ENCODE measurements at regions not wholly inside any gene's neighbourhood (a gene's known extent, or its start where the extent isn't known, plus 50 kb on each side); places are given as distances from the start of the nearest gene placed in this dataset.
"Not testable (repeated sequence)": the region's sequence is repeated elsewhere in the genome, so short reads cannot be mapped to it uniquely, and the experiment has no call there.

DNA sequence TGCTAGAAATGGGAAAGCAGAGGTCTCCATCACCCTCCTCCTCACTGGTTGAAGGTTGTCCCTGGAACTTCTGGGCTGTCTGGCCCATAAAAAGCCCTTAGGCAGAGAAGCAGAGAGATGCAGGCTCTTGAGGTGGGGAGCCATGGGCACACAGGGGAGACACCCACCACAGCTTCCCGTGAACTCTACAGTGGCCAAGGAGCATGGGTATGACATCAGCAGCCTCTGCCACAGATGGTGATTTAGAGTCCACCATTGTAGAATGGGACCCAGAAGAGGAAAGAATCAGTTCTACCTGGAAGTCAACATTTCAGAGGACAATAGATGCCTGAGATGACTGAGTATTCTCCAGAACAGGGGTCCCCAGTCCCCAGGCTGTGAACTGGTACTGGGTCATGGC lies 105.6 kb upstream of the LRRN1 start:
- intact Hi-C loops (cut with DNase I): no loop called here
- no peak for DNase-seq

DNA sequence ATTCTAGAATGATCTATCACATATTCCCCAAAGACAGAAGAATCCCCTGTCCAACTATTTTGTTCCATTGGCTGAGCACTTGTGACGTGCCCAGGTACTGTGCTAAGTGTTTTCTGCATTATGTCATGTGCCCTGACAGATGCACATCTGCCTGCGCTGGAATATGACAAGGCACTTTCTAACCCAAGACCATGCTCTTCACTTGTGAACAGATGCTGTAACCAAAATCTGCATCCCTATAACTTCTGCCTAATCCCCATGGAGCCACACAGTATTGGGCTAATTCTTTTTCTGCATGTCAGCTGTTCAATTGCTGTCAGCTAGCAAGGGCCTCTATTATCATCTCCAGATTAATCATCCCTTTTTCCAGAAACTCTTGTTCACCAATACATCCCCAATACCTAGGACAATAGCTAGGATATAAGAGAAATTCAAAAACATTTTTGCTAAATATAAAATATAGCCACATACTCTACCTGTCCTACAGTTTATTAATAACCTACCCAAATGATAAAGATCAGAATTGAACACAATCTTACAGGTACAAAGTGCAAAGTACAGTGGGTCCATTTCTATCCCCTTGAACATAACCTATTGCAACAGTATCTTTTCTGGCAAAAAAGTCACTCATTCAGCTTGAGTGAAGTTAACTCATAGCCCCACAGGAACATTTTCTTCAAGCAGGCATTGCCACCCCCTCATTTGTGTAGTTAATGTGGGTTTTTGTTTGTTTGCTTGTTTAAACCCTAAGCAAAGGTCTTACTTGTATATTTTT lies 109.4 kb upstream of the LRRN1 start:
- intact Hi-C loops (cut with DNase I): no loop called here
- DNase-seq: no peak

DNA sequence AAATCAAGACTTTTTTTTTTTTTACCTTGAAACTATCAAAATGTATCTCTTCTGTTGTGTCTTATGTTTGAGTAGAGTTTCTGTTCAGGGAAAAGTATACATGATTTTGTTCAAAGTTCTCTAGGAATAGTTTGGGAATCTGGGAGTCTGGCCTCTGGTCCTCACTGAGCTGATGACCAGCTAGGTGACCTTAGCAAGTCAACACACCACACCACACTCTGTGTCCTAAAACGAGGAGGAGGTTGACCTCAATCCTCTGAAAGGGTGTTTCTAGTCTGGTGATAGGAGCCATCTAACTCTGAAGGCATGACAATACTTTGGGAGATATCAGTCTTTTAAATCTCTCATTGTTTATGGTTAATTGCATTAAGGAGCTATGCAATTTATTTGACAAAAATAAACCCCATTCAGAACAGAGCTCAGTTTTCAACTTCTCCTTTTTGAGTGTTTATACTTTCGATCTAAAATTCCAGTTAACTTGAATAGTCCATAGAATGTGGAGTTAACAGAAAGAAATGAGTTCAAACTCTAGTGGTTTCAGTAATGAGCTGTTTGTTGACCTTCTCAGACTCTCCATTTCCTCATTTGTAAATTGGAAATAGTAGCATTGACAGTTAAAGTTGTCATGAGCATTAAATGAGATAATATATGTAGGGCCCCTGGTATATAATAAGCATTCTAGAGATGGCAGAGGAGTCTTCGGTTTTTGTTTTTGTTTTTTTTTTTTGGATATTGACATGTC lies 112.2 kb upstream of the LRRN1 start:
- intact Hi-C loops (cut with DNase I): no loop called here
- DNase-seq: no peak

DNA sequence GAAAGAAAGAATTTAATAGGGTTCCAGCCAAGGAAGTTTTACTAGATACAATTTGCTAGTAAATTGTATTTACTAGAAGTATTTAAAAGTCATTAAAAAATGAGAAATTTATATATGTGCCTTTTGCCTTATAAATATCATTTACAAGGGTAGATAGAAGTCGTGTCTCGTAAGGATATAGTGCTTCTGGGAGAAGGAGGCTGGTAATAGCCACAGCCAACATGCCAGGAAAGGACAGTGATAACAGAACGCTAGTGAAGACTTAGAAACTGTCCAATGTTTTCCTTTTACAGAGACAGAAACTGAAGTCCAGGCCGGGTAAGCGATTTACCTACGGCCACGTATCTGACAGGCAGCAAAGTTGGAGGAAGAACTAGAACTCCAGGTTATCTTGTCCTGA lies 113.5 kb upstream of the LRRN1 start:
- intact Hi-C loops (cut with DNase I): no loop called here
- DNase-seq: no peak

DNA sequence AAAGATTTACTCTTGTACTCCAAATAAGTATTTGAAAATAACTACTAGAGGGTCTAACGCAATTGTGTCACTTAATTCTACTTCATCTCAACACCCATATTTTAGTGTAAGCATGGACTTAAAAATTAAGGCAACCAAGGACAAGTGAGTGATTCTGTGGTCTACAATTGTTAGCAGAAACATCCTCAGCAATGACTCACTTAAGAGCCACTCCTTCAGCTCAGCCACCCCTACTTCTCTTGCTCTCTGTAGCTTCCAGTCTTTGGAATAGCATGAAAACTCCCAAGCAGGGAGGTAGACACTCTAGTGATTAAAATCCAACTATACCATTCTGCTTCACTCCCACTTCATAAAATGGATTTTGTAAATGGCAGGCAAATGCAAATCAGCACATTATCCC lies 116.0 kb upstream of the LRRN1 start:
- intact Hi-C loops (cut with DNase I): no loop called here
- DNase-seq: peak in 2 of 42 donors; percentile 22 to 44

DNA sequence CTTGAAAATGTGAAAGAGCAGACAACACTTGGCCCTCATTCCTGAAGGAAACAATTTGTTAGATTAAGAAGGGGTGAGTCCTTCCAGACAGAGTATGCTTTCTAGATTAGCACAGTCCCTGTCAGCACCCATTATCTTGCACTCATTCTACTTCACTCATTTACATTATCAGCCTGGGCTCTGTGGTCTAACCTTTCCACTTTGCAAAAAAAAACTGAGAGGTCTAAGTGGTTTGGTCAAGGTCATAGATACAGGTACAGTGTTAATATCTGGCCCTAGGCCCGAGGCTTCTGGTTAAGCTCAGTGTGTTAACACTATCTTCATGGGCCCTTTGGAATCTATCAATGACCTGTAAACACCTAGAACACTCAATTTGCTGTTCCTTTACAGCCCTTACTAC lies 123.4 kb upstream of the LRRN1 start:
- intact Hi-C loops (cut with DNase I): no loop called here
- no peak for DNase-seq

DNA sequence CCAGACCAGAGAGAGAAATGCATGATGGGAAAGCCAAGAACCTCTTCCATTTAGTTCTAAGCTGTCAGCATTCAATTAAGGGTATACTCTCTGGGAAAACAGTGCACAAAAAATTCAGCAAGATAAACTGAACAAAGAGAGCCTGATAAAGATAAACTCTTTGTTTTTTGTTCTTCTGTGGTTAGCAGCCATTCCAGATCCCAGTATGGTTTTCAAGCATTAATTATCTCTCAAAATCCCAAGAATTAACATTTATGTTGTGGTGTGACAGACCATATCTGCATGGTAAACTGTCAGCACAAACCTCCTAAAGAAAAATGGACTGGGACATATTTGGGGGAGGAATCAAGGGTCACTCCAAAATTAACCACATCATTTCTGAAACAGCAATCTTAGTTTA lies 124.0 kb upstream of the LRRN1 start:
- intact Hi-C loops (cut with DNase I): no loop called here
- DNase-seq: no peak

DNA sequence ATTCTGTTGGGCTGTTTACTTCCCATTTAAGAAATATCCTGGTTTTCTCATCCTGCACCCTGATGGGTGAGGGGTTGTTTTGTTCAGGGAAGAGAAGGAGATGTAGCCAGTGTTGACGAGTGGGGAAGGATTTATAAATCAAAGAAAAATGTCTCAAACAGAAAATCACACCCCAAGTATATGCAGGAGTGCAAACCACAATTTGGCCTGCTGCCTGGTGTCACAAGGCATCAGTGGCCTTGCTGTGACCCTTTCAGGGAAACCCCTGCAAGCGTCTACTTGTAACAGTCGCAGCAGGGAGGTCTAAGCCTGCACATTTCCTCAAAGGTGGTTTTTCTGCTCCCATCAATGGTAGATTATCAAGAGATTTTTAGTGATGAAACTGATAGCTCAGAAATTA lies 132.6 kb upstream of the LRRN1 start:
- DNase-seq: no peak
- intact Hi-C loops (cut with DNase I): no loop called here

DNA sequence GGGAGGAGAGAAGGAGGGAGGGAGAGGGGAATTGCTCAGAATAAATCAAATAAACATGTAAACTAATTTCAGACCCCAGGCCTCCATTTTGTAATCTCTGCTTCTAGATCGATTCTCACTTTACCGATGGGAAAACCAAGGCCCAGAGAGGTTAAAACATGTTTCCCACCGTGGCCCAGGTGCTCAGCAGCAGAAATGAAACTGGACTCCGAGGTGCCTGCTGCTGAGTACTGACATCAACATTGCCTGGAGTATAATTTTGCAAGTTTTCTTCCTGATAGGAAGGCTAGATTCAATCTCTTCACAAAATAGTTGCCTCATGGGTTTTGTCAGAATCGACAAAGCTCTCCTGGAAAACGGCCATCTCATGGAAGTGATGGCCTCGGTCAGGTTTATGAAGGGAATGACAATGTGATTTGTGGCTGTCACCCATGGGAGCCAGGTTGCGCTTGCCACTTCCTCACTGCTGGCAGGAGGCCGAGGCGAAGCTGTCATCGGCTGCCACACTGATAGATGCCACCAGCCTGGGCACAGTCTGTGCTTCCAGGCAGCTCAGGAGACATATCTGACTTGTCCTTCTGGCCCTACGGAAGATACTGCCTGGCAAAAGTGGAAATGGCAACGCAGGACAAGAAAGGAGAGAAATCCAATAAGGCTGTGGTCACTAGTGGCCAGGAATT lies 133.1 kb upstream of the LRRN1 start:
- intact Hi-C loops (cut with DNase I): no loop called here
- DNase-seq: no peak

DNA sequence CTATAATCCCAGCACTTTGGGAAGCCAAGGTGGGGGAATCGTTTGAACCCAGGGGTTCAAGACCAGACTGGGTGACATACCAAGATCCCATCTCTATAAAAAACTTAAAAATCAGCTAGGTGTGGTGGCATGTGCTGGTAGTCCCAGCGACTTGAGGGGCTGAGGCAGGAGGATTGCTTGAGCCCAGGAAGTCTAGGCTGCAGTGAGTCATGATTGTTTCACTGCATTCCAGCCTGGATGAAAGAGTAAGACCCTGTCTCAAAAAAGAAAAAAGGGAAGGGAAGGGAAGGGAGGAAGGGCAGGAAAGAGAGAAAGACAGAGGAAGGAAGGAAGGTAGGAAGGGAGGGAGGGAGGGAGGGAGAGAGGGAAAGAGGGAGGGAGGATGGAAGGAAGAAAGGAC lies 133.7 kb upstream of the LRRN1 start:
- DNase-seq: no peak
- intact Hi-C loops (cut with DNase I): no loop called here

DNA sequence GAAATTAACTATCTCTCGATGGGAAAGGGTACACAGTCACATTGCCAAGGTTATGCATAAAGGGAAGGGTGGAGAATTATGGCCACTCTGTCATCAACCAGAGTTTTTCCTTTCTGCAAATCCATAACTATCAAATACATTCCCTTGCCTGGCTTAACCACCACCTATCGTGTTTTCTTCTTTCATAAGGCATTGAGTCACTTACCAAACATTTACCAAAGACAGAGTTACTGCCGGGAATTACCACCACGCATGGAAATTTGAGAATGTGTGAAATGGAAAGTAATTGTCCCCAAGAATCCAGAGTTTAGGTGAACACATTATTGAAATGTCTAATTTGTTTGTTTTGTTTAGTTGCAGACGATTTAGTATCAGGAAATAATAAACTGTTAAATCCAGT lies 134.3 kb upstream of the LRRN1 start:
- no peak for DNase-seq
- intact Hi-C loops (cut with DNase I): no loop called here

DNA sequence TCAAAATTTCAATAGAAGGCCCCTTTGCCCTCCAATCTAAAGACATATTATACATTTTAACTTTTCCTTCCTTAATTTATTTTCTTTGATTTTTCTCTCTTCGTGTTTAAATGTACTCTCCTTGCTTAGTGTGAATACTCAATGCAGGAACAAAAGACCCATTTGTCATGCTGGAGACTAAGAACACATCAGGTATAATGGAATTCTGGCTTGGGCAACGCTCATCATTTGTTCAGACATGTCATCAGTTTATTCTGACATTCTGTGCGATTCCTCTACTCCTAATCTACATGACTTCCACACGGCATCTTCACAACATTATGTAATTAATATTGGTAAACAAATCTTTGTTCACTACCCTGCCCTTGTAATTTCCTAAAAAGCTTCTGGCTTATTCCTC lies 136.6 kb upstream of the LRRN1 start:
- no peak for DNase-seq
- intact Hi-C loops (cut with DNase I): no loop called here

DNA sequence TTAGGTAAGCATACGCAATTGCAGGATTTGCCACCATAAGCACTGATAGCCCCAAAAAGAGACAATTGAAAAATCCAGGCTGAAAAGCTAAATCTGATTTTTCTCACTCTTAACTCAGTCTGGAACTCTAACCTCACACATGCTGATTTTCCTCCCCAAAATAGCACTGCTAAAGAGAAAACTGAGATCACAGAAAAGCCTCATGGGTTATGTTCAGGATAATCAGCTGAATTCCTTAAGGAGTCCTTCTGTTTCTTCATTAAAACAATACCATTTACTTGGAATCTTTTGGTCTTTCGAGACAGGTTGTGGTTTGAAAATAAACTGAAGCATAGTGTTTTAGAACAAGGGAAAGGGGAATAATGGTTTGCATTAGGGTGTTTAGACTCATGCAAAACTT lies 144.3 kb upstream of the LRRN1 start:
- intact Hi-C loops (cut with DNase I): no loop called here
- DNase-seq: no peak

DNA sequence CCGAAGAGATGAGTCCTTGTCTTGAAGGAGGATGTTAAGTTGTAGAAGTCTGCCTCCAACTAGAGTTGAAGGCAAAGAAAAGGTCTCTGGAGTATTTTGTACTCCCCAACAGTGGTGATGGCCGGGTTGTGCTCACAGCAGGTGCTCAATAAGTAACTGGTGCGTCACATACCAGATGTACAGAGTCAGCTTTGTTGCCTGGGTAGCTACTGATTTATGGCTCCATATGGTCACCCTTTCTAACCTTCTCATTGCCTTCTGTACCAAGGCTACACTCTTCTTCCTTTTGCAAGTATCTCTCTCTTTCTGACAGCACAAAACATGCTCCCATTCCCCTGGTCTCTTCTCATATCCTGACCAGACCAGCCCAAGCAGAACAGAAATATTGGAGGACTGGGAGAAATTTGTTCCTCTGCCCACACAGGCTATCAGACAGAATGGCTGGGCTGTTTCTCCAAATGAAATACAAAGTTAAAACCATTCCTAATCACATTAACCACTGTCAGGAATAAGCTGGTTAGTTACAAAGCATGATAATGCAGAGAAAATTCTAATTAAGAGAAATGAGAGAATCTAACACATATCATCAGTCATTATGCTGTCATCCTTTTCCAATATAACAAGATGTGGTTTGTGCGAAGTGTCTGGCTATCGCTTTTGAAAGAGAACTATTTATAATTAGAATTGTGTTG lies 150.1 kb upstream of the LRRN1 start:
- intact Hi-C loops (cut with DNase I): no loop called here

DNA sequence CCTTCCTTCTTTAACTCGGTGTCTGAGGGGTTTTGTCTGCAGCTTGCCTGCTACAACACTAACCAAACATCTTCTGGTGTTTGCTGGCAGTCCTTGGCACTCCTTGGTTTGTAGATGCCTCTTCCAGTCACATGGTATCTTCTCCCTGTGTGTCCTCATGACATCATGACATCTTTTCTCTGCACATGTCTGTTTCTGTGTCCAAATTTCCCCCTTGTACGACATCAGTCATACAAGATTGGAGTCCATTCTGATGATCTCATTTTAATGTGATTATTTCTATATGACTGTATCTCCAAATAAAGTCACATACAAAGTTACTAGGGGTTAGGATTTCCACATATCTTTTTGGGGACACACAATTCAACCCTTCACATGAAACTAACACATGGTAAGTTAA lies 152.3 kb upstream of the LRRN1 start:
- no peak for DNase-seq
- intact Hi-C loops (cut with DNase I): no loop called here

More for the DNA sequence above, 150.1 kb upstream of the LRRN1 start:
- DNase-seq: no peak

DNA sequence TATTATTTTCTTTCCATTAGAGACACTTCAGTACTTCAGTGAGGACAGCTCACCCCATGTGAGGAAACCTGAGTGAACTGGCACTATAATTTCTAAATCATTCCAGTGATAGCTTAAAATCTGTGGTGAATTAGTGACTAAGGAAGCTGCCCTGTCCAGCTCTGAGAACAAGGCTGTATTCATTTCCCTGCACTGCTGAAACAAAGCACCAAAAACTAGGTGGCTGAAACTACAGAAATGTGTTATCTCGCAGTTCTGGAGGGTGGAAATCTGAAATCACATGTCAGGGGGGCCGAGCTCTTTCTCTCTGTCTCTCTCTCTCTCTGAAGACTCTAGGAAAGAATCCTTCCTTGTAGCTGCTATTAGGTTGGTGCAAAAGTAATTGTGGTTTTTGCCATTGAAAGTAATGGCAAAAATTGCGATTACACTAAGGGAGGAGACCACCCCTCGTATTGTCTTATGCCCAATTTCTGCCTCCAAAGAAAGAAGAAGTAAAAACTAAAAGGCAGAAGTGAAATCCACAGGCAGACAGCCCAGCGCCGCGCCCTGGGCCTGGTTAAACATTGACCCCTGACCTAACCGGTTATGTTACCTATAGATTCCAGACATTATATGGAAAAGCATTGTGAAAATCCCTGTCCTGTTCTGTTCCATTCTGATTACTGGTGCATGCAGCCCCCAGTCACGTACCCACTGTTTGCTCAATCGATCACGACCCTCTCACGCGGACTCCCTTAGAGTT lies 153.0 kb upstream of the LRRN1 start:
- DNase-seq; intact Hi-C loops (cut with DNase I): not testable (repeated sequence)

DNA sequence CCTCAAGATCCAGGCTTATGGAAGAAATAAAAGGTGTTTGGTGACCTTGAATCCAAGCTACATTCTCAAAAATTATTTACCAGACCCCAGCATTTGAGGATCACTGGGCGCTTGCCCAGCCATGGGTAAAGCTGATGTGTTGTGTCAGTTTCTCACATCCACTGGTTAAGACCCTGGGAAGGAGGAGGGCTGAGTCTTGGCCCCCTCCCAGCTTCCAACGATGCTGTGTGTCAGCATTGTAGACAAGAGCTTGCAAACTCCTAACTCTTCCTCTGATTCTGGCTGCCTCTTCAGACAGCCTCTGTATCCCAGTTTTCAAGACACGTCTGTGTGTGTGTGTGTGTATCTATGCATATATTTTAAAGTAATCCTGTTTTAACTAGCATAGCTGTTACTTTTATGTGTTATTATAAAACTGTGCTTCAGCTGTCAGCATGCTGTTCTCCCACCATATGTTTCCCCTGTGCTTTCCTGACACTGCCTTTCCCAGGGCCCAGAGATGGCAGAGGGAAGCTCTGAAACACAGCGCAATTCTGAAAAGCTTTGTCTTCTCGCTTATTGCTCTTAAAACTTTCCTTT lies 157.3 kb upstream of the LRRN1 start:
- intact Hi-C loops (cut with DNase I): no loop called here
- DNase-seq: peak in 1 of 42 donors; percentile 9

DNA sequence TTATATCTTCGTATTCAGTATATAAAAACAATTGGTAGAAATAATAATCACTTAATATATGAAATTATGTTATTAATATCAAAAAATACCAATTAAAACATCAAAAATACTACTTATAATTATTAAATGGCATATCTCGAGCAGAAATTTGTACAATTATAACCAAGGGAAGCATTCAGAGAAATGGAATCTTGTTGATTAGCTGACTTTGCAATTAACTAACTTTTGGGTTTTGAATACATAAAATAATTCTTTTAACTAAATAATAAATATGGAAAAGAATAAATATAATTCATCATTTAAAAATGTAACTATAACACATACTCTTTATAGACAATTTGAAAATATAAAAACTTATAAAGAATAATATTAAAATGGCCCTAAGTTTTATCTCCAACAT lies 160.2 kb upstream of the LRRN1 start:
- intact Hi-C loops (cut with DNase I): no loop called here
- DNase-seq: no peak

DNA sequence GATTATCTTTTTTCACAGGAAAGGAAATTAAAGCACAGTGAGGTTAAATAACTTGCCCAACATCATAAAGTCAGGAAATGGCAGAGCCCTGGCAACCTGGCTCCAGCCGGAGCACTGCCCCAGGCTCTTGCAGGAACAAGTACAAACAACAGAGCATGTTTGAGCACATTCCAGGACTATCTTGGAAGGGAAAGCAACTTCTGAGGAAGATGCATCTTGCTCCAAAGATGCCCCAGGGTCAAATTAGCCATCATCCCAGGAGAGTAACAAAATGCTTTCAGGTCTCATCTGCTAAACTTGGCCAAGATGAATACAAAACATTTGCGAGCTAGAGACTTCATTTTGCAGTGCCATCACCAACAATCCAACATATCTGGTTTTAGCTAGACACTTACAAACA lies 162.4 kb upstream of the LRRN1 start:
- DNase-seq: no peak
- intact Hi-C loops (cut with DNase I): no loop called here

Measured in head of caudate nucleus (tissue), 42 donors.